Loucy (cell line): ENCODE measurements at regions not wholly inside any gene's neighbourhood (a gene's known extent, or its start where the extent isn't known, plus 50 kb on each side); places are given as distances from the start of the nearest gene placed in this dataset.

Source experiments
- H2AFZ ChIP-seq: fragments of 200-600 bp; sonication (generic); 2 replicates; pipeline ENCODE4 v1.6.0; 2016; ENCODE audit warnings: antibody characterized with exemption, mild to moderate bottlenecking, low read length, moderate library complexity
- H3F3A ChIP-seq: fragments of 200-600 bp; 2 replicates; pipeline ENCODE4 v1.6.0; 2016; ENCODE audit warnings: antibody characterized with exemption, low read depth, mild to moderate bottlenecking
- H3K27me3 ChIP-seq: fragments of 200-600 bp; sonication (generic); 2 replicates; pipeline ENCODE4 v1.6.1; 2014; ENCODE audit warnings: low read length, mild to moderate bottlenecking; ENCODE audit not compliant: insufficient read depth, poor library complexity, severe bottlenecking
- H3K36me3 ChIP-seq: fragments of 200-600 bp; sonication (generic); 2 replicates; pipeline ENCODE4 v1.6.1; 2016; ENCODE audit warnings: low read length; ENCODE audit not compliant: insufficient read depth
- H3K4me1 ChIP-seq: fragments of 200-600 bp; sonication (generic); 2 replicates; pipeline ENCODE4 v1.5.1; 2014; ENCODE audit warnings: low read length, mild to moderate bottlenecking; ENCODE audit not compliant: insufficient read depth, poor library complexity, severe bottlenecking
- H3K4me2 ChIP-seq: fragments of 200-600 bp; sonication (generic); 2 replicates; pipeline ENCODE4 v1.6.0; 2014; ENCODE audit warnings: antibody characterized with exemption, low read length, low read depth, mild to moderate bottlenecking; ENCODE audit not compliant: poor library complexity, severe bottlenecking
- H3K4me3 ChIP-seq: fragments of 200-600 bp; sonication (generic); 2 replicates; pipeline ENCODE4 v1.5.1; 2014; ENCODE audit warnings: low read length, mild to moderate bottlenecking, mixed read lengths; ENCODE audit not compliant: poor library complexity, severe bottlenecking
- H3K79me2 ChIP-seq: fragments of 200-600 bp; sonication (generic); 2 replicates; pipeline ENCODE4 v1.6.1; 2014; ENCODE audit warnings: low read length; ENCODE audit not compliant: insufficient read depth
- H3K9ac ChIP-seq: fragments of 200-600 bp; sonication (generic); 2 replicates; pipeline ENCODE4 v1.6.0; 2014; ENCODE audit warnings: mild to moderate bottlenecking, low read depth, low read length, moderate library complexity; ENCODE audit not compliant: poor library complexity, severe bottlenecking
- H3K9me2 ChIP-seq: fragments of 200-600 bp; sonication (generic); replicated peaks from 2 replicates; pipeline ENCODE4 v1.6.1; 2016; ENCODE audit warnings: low read depth, low read length, mixed read lengths
- H3K9me3 ChIP-seq: fragments of 200-600 bp; sonication (generic); 2 replicates; pipeline ENCODE4 v1.6.1; 2014; ENCODE audit warnings: mild to moderate bottlenecking, antibody characterized with exemption, low read length, low read depth; ENCODE audit not compliant: insufficient read depth
- H4K20me1 ChIP-seq: fragments of 200-600 bp; sonication (generic); 2 replicates; pipeline ENCODE4 v1.6.0; 2014; ENCODE audit warnings: antibody characterized with exemption, low read length, mild to moderate bottlenecking; ENCODE audit not compliant: insufficient read depth, poor library complexity, severe bottlenecking
- EZH2phosphoT487 ChIP-seq: fragments of 200-600 bp; IDR thresholded peaks from 2 replicates; pipeline ENCODE4 v1.6.1; 2018; ENCODE audit warnings: antibody characterized with exemption, mild to moderate bottlenecking, moderate library complexity, borderline replicate concordance
- TF ChIP-seq, protein P1 (sequence below): fragments of 200-600 bp; sonication (generic); conservative IDR thresholded peaks from 2 replicates; pipeline ENCODE4 v1.5.1; 2014; ENCODE audit warnings: mild to moderate bottlenecking, antibody characterized with exemption, low read length

DNA sequence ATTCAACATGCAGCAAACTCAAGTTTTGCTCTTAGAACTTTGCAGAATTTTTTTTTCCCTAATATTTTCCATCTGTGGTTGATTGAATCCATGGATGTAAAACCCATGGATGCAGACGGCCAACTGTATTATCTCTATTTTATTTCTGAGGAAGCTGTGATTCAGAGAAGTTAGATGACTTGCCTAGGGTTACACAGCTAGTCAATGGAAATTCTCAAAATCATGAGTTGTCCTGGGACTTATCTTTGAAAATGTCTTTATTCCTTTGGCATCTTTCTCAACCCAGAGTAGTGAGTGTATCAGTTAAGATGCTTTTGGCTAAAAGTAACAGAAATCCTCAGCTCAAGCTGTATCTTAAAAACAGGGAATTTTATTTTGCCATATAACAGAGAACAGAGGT is 107.9 kb upstream of the GALNT15 start:
- H2AFZ ChIP-seq = no peak overlapping the region
- no peak overlapping the region for H3K9ac ChIP-seq
- no peaks in the 10 kb centered on the region for H3K36me3 ChIP-seq
- no peak overlapping the region for H3K4me3 ChIP-seq
- no peaks in the 10 kb centered on the region for H3K9me2 ChIP-seq
- H3K4me1 ChIP-seq = no peaks in the 10 kb centered on the region
- no peaks in the 10 kb centered on the region for H3K27me3 ChIP-seq
- H3K9me3 ChIP-seq = no peaks in the 10 kb centered on the region
- H4K20me1 ChIP-seq = no peaks in the 10 kb centered on the region
- no peak for TF ChIP-seq EZH2phosphoT487
- TF ChIP-seq, protein P1, sequence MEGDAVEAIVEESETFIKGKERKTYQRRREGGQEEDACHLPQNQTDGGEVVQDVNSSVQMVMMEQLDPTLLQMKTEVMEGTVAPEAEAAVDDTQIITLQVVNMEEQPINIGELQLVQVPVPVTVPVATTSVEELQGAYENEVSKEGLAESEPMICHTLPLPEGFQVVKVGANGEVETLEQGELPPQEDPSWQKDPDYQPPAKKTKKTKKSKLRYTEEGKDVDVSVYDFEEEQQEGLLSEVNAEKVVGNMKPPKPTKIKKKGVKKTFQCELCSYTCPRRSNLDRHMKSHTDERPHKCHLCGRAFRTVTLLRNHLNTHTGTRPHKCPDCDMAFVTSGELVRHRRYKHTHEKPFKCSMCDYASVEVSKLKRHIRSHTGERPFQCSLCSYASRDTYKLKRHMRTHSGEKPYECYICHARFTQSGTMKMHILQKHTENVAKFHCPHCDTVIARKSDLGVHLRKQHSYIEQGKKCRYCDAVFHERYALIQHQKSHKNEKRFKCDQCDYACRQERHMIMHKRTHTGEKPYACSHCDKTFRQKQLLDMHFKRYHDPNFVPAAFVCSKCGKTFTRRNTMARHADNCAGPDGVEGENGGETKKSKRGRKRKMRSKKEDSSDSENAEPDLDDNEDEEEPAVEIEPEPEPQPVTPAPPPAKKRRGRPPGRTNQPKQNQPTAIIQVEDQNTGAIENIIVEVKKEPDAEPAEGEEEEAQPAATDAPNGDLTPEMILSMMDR = no peak
- no peaks in the 10 kb centered on the region for H3K79me2 ChIP-seq
- no peak overlapping the region for H3K4me2 ChIP-seq
- no peaks in the 10 kb centered on the region for H3F3A ChIP-seq

DNA sequence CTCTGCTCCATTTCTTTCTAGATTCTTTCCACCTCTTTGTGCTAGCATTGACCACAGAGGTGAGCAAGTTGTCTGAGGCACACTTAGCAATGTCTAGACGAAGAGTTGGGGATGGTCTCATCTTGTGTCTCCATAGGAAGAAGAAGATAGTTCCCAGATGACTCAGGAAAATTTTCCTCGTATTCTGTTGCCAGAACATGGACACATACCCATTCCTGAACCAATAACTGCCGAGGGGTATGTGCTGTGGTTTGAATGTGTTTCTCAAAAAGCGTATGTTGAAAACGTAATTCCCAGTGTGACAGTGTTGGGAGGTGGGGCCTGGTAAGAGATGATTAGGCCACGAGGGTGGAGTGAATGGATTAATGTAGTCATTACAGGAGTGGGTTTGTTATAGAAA is 107.5 kb upstream of the GALNT15 start:
- no peaks in the 10 kb centered on the region for H3K9me3 ChIP-seq
- no peaks in the 10 kb centered on the region for H3K4me1 ChIP-seq
- H3K9ac ChIP-seq = no peak overlapping the region
- no peak overlapping the region for H3K4me3 ChIP-seq
- H3K79me2 ChIP-seq = no peaks in the 10 kb centered on the region
- no peaks in the 10 kb centered on the region for H3F3A ChIP-seq
- H3K27me3 ChIP-seq = no peaks in the 10 kb centered on the region
- no peaks in the 10 kb centered on the region for H3K36me3 ChIP-seq
- H4K20me1 ChIP-seq = no peaks in the 10 kb centered on the region
- no peak overlapping the region for H2AFZ ChIP-seq
- H3K4me2 ChIP-seq = no peak overlapping the region
- no peak for TF ChIP-seq EZH2phosphoT487
- TF ChIP-seq, protein P1 = no peak
- H3K9me2 ChIP-seq = no peaks in the 10 kb centered on the region

DNA sequence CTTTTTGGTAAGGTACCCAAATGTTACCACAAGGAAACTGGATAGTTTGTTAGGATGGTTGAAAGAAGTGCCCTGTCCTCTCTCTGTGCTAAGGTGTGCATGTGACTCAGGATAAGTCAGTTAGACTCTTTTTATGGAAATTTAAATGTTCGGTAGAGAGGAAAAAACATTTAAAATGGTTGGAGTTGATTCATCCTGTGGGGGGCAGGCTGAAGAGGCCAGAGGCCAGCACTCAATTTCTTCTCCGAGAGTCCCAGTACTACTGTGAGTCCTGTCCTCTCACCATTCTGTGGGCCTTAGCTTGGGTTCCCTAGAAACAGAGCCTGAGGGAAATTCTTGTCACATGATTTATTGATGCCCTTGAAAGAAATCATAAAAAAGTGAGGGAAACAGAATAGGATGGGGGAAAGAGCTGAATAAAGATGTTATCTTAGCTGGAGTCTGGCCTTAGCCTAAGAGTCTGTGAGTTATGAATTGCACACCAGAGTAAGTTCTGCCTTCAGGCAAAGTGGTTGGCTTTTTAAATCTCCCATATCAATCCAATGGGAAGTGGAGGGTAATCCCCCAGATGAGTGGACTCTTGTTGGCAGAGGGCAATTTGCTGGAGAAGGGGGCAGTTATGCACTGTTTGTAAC is 106.5 kb upstream of the GALNT15 start:
- Histone ChIP-seq H3K4me2 (no peak overlapping the region), H3K27me3 (no peaks in the 10 kb centered on the region), H4K20me1 (no peaks in the 10 kb centered on the region), H3K4me1 (no peaks in the 10 kb centered on the region), H3F3A (no peaks in the 10 kb centered on the region), H2AFZ (no peak overlapping the region), H3K9ac (no peak overlapping the region), H3K9me3 (no peaks in the 10 kb centered on the region), H3K79me2 (no peaks in the 10 kb centered on the region), H3K36me3 (no peaks in the 10 kb centered on the region), H3K4me3 (no peak overlapping the region), H3K9me2 (0 out of 2 replicates have a peak, but pooled peaks cover 4% of the 10 kb centered on the region)
- no peak for TF ChIP-seq EZH2phosphoT487
